ENCODE measurements at regions not wholly inside any gene's neighbourhood (a gene's known extent, or its start where the extent isn't known, plus 50 kb on each side); places are given as distances from the start of the nearest gene placed in this dataset.

GRCh38 chr6:94588301-94588700 is 989.0 kb upstream of the MANEA start:
- TF ChIP-seq CTCF (IDR thresholded peaks at IDR 0.05; ENCODE audit: insufficient read depth, low read depth, low read length) (no peak), EZH2 (IDR thresholded peaks at IDR 0.05; ENCODE audit: insufficient read depth, low read length) (no peak)

All from astrocyte (in vitro differentiated cells and primary cell).